NOMO-1 (cell line): ENCODE measurements at regions not wholly inside any gene's neighbourhood (a gene's known extent, or its start where the extent isn't known, plus 50 kb on each side); places are given as distances from the start of the nearest gene placed in this dataset.
"Not testable (repeated sequence)": the region's sequence is repeated elsewhere in the genome, so short reads cannot be mapped to it uniquely, and the experiment has no call there.

ENCODE experiments used
- DNase-seq, 2 experiments: peaks; one replicate each; lab custom pipeline; 2025; ENCODE audit not compliant: unreplicated experiment in 2 of 2; lab: John Stamatoyannopoulos, UW

- no peak for DNase-seq
These were observed 81.8 kb upstream of the SHANK2 start for GRCh38 chr11:71334191-71334590.

- DNase-seq = no peak
These were observed 81.1 kb upstream of the SHANK2 start for GRCh38 chr11:71333473-71333872.

GRCh38 chr11:71332447-71332846, 80.1 kb upstream of the SHANK2 start:
- no peak for DNase-seq

- no peak for DNase-seq
These were observed 79.7 kb upstream of the SHANK2 start for GRCh38 chr11:71332046-71332445.

GRCh38 chr11:71331631-71332030, 79.3 kb upstream of the SHANK2 start:
- no peak for DNase-seq

- no peak for DNase-seq
These were observed 78.6 kb upstream of the SHANK2 start for GRCh38 chr11:71330996-71331395.

GRCh38 chr11:71330349-71330748, 78.0 kb upstream of the SHANK2 start:
- DNase-seq = no peak

- no peak for DNase-seq
These were observed 77.4 kb upstream of the SHANK2 start for GRCh38 chr11:71329786-71330185.

GRCh38 chr11:71329165-71329510, 76.8 kb upstream of the SHANK2 start:
- DNase-seq = no peak

GRCh38 chr11:71327156-71328085, 75.0 kb upstream of the SHANK2 start:
- no peak for DNase-seq

GRCh38 chr11:71326328-71326940, 74.1 kb upstream of the SHANK2 start:
- DNase-seq = no peak

GRCh38 chr11:71325418-71326327, 73.3 kb upstream of the SHANK2 start:
- no peak for DNase-seq

- no peak for DNase-seq
These were observed 72.5 kb upstream of the SHANK2 start for GRCh38 chr11:71324788-71325417.

- DNase-seq = no peak
These were observed 71.6 kb upstream of the SHANK2 start for GRCh38 chr11:71323876-71324526.

- DNase-seq = no peak
These were observed 70.6 kb upstream of the SHANK2 start for GRCh38 chr11:71322861-71323582.

GRCh38 chr11:71322192-71322735, 69.9 kb upstream of the SHANK2 start:
- DNase-seq = no peak

- DNase-seq = no peak
These were observed 69.2 kb upstream of the SHANK2 start for GRCh38 chr11:71321433-71322191.

GRCh38 chr11:71316701-71317100, 64.3 kb upstream of the SHANK2 start:
- DNase-seq = no peak

GRCh38 chr11:71312616-71313015, 60.2 kb upstream of the SHANK2 start:
- DNase-seq = not testable (repeated sequence)
